Cardiac muscle cell (in vitro differentiated cells and primary cell): ENCODE measurements at regions not wholly inside any gene's neighbourhood (a gene's known extent, or its start where the extent isn't known, plus 50 kb on each side); places are given as distances from the start of the nearest gene placed in this dataset.

Experiments
- DNase-seq, 2 donors: peaks; one replicate each; pipeline versions ENCODE4 v3.0.0 to v3.0.0-alpha.2; 2010 to 2017; ENCODE audit warnings: low read depth in 1 of 2, low spot score in 1 of 2
- H3K27ac ChIP-seq: fragments of 200-600 bp; sonication (generic); 2 replicates; pipeline ENCODE4 v1.5.1; 2016
- H3K27me3 ChIP-seq: fragments of 200-600 bp; sonication (generic); 2 replicates; pipeline ENCODE4 v1.6.0; 2016; ENCODE audit warnings: control low read depth
- H3K36me3 ChIP-seq: fragments of 200-600 bp; sonication (generic); 2 replicates; pipeline ENCODE4 v1.5.1; 2016; ENCODE audit warnings: control low read depth
- H3K4me1 ChIP-seq: fragments of 200-600 bp; sonication (generic); 2 replicates; pipeline ENCODE4 v1.8.1; 2017; ENCODE audit warnings: low read depth, mild to moderate bottlenecking, mixed run types
- H3K4me3 ChIP-seq: fragments of 200-600 bp; sonication (generic); 2 replicates; pipeline ENCODE4 v1.5.1; 2016; ENCODE audit warnings: mild to moderate bottlenecking
- H3K9me3 ChIP-seq: fragments of 200-600 bp; sonication (generic); 2 replicates; pipeline ENCODE4 v1.5.1; 2017; ENCODE audit warnings: low read depth, mild to moderate bottlenecking, control low read depth
- CTCF ChIP-seq: IDR thresholded peaks from 2 replicates; pipeline ENCODE4 v1.5.1; 2012; ENCODE audit warnings: low read depth, mild to moderate bottlenecking, low read length

GRCh38 chr2:43081131-43081765, 145.2 kb downstream of the ZFP36L2 start:
- DNase-seq: no peak
- H3K27ac ChIP-seq: no peak overlapping the region

GRCh38 chr2:43080571-43081021, 145.8 kb downstream of the ZFP36L2 start:
- TF ChIP-seq CTCF: no peak
- Histone ChIP-seq H3K9me3 (no peaks in the 10 kb centered on the region), H3K4me3 (no peak overlapping the region), H3K27ac (no peak overlapping the region), H3K4me1 (peaks cover 34% of the 10 kb centered on the region), H3K27me3 (no peaks in the 10 kb centered on the region), H3K36me3 (no peaks in the 10 kb centered on the region)
- no peak for DNase-seq

More at GRCh38 chr2:43081131-43081765, 145.2 kb downstream of the ZFP36L2 start:
- H3K36me3 ChIP-seq: no peaks in the 10 kb centered on the region
- no peak overlapping the region for H3K4me3 ChIP-seq
- H3K4me1 ChIP-seq: peaks cover 34% of the 10 kb centered on the region
- TF ChIP-seq CTCF: no peak
- no peaks in the 10 kb centered on the region for H3K9me3 ChIP-seq
- H3K27me3 ChIP-seq: no peaks in the 10 kb centered on the region

- Histone ChIP-seq H3K27ac (no peak overlapping the region), H3K36me3 (no peaks in the 10 kb centered on the region), H3K4me3 (no peak overlapping the region), H3K9me3 (no peaks in the 10 kb centered on the region), H3K4me1 (peaks cover 24% of the 10 kb centered on the region), H3K27me3 (no peaks in the 10 kb centered on the region)
- peak in 1 of 2 donors; percentile 51 for DNase-seq
- no peak for TF ChIP-seq CTCF
Measured at GRCh38 chr2:43078781-43079755, 147.3 kb downstream of the ZFP36L2 start.

GRCh38 chr2:43078301-43078700, 148.1 kb downstream of the ZFP36L2 start:
- H3K4me1 ChIP-seq: peaks cover 21% of the 10 kb centered on the region
- DNase-seq: no peak
- no peak overlapping the region for H3K27ac ChIP-seq
- H3K9me3 ChIP-seq: no peaks in the 10 kb centered on the region
- H3K36me3 ChIP-seq: no peaks in the 10 kb centered on the region
- H3K27me3 ChIP-seq: no peaks in the 10 kb centered on the region
- no peak overlapping the region for H3K4me3 ChIP-seq
- no peak for TF ChIP-seq CTCF

GRCh38 chr2:43077876-43078275, 148.5 kb downstream of the ZFP36L2 start:
- no peak overlapping the region for H3K27ac ChIP-seq
- no peaks in the 10 kb centered on the region for H3K36me3 ChIP-seq
- DNase-seq: no peak
- no peaks in the 10 kb centered on the region for H3K27me3 ChIP-seq
- H3K4me3 ChIP-seq: no peak overlapping the region
- H3K9me3 ChIP-seq: no peaks in the 10 kb centered on the region
- peaks cover 20% of the 10 kb centered on the region for H3K4me1 ChIP-seq
- no peak for TF ChIP-seq CTCF
